ENCODE measurements at regions not wholly inside any gene's neighbourhood (a gene's known extent, or its start where the extent isn't known, plus 50 kb on each side); places are given as distances from the start of the nearest gene placed in this dataset.

- H3K4me3 ChIP-seq (ENCODE audit: low read depth, low read length), result no peak overlapping the region
- no peak for DNase-seq (ENCODE audit: low read depth)
- TF ChIP-seq CTCF (IDR thresholded peaks at IDR 0.05; ENCODE audit: low read depth, low read length, missing control alignments), result no peak
Observed at GRCh38 chr7:22008087-22008486, 62.4 kb upstream of the CDCA7L start.

GRCh38 chr7:22005151-22005550 lies 59.5 kb upstream of the CDCA7L start:
- DNase-seq (ENCODE audit: low read depth), result no peak
- TF ChIP-seq CTCF (IDR thresholded peaks at IDR 0.05; ENCODE audit: low read depth, low read length, missing control alignments), result no peak
- H3K4me3 ChIP-seq (ENCODE audit: low read depth, low read length), result no peak overlapping the region

GRCh38 chr7:22002726-22003125 lies 57.0 kb upstream of the CDCA7L start:
- no peak for TF ChIP-seq CTCF (IDR thresholded peaks at IDR 0.05; ENCODE audit: low read depth, low read length, missing control alignments)
- DNase-seq (ENCODE audit: low read depth), result no peak
- no peak overlapping the region for H3K4me3 ChIP-seq (ENCODE audit: low read depth, low read length)

- peak; percentile 67 for TF ChIP-seq CTCF (IDR thresholded peaks at IDR 0.05; ENCODE audit: low read depth, low read length, missing control alignments)
- no peak overlapping the region for H3K4me3 ChIP-seq (ENCODE audit: low read depth, low read length)
- DNase-seq (ENCODE audit: low read depth), result peak; percentile 16
Observed at GRCh38 chr7:22001345-22002004, 55.8 kb upstream of the CDCA7L start.

GRCh38 chr7:21999896-22000295 lies 54.2 kb upstream of the CDCA7L start:
- no peak overlapping the region for H3K4me3 ChIP-seq (ENCODE audit: low read depth, low read length)
- DNase-seq (ENCODE audit: low read depth), result no peak
- TF ChIP-seq CTCF (IDR thresholded peaks at IDR 0.05; ENCODE audit: low read depth, low read length, missing control alignments), result no peak

- no peak for DNase-seq (ENCODE audit: low read depth)
- H3K4me3 ChIP-seq (ENCODE audit: low read depth, low read length), result no peak overlapping the region
- no peak for TF ChIP-seq CTCF (IDR thresholded peaks at IDR 0.05; ENCODE audit: low read depth, low read length, missing control alignments)
Observed at GRCh38 chr7:21996641-21997040, 50.9 kb upstream of the CDCA7L start.
